Neutrophil (primary cell): ENCODE measurements at regions not wholly inside any gene's neighbourhood (a gene's known extent, or its start where the extent isn't known, plus 50 kb on each side); places are given as distances from the start of the nearest gene placed in this dataset.

Experiments
- H3K27ac ChIP-seq: fragments of 200-600 bp; sonication (generic); 2 replicates; pipeline ENCODE4 v1.5.1; 2016; ENCODE audit warnings: mild to moderate bottlenecking, moderate library complexity
- H3K27me3 ChIP-seq: fragments of 200-600 bp; sonication (generic); 2 replicates; pipeline ENCODE4 v1.6.0; 2016; ENCODE audit warnings: mild to moderate bottlenecking
- H3K36me3 ChIP-seq: fragments of 200-600 bp; sonication (generic); 2 replicates; pipeline ENCODE4 v1.5.1; 2017
- H3K4me1 ChIP-seq, 2 experiments: fragments of 200-600 bp in 1 of 2; sonication (generic) in 1 of 2; 1 replicate in 1 of 2; 2 replicates in 1 of 2; pipeline versions ENCODE4 v1.5.1 to v1.6.1; 2013 to 2016; ENCODE audit warnings: low read depth in 1 of 2, low read length in 1 of 2, mild to moderate bottlenecking in 1 of 2, moderate library complexity in 1 of 2; ENCODE audit not compliant: control insufficient read depth in 1 of 2, insufficient read depth in 1 of 2
- H3K4me3 ChIP-seq, 2 experiments: fragments of 200-600 bp in 1 of 2; sonication (generic) in 1 of 2; 1 replicate in 1 of 2; 2 replicates in 1 of 2; pipeline ENCODE4 v1.5.1; 2013 to 2016; ENCODE audit warnings: low read depth in 1 of 2, low read length in 1 of 2, mild to moderate bottlenecking in 1 of 2, moderate library complexity in 1 of 2
- H3K9me3 ChIP-seq: fragments of 200-600 bp; sonication (generic); 2 replicates; pipeline ENCODE4 v1.5.1; 2016
- TF ChIP-seq, protein P1 (sequence below): fragments of 200-600 bp; sonication (generic); IDR thresholded peaks from 2 replicates; pipeline ENCODE4 v1.5.1; 2016; ENCODE audit warnings: antibody characterized with exemption

DNA sequence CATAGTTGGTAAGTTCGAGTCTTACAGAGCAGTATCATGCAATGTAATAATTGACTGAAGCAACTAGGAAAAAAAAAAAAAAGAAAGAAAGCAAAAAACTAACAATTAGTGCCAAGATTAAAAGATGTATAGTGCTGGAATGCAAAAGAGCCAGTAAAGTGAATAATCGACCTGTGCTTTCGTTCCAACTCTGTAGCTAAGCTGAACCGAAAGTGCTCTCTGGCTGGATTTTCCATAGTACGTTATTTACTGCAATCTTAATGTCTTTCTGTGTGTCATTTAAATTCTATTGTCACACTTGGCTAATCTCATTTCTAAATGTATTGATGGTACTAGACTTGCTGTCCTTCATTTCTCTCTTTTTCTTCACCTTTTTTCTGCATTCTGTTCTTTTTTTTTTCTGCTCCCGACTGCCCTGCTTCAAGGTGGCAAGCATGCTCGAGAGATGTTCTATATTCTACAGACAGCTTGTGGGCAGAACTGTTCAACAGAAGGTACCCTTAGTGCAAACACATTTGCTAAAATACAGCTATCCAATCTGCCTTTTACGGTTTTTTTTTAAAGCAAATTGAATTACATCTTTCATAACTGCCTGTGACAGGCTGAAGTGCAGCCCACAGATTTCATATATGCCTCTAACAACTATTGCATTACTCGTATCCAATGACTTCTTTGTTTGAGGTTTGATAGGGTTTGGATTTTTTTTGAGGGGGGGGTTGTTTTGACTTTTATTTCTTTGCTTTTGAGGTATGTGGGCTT lies 204.2 kb upstream of the MTNR1B start:
- Histone ChIP-seq H3K4me1 (peaks cover 0 to 3% of the 10 kb centered on the region in 2 experiments), H3K27ac (no peak overlapping the region), H3K4me3 (no peak overlapping the region), H3K27me3 (no peaks in the 10 kb centered on the region), H3K9me3 (no peaks in the 10 kb centered on the region), H3K36me3 (no peaks in the 10 kb centered on the region)
- TF ChIP-seq, protein P1, sequence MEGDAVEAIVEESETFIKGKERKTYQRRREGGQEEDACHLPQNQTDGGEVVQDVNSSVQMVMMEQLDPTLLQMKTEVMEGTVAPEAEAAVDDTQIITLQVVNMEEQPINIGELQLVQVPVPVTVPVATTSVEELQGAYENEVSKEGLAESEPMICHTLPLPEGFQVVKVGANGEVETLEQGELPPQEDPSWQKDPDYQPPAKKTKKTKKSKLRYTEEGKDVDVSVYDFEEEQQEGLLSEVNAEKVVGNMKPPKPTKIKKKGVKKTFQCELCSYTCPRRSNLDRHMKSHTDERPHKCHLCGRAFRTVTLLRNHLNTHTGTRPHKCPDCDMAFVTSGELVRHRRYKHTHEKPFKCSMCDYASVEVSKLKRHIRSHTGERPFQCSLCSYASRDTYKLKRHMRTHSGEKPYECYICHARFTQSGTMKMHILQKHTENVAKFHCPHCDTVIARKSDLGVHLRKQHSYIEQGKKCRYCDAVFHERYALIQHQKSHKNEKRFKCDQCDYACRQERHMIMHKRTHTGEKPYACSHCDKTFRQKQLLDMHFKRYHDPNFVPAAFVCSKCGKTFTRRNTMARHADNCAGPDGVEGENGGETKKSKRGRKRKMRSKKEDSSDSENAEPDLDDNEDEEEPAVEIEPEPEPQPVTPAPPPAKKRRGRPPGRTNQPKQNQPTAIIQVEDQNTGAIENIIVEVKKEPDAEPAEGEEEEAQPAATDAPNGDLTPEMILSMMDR, result no peak

DNA sequence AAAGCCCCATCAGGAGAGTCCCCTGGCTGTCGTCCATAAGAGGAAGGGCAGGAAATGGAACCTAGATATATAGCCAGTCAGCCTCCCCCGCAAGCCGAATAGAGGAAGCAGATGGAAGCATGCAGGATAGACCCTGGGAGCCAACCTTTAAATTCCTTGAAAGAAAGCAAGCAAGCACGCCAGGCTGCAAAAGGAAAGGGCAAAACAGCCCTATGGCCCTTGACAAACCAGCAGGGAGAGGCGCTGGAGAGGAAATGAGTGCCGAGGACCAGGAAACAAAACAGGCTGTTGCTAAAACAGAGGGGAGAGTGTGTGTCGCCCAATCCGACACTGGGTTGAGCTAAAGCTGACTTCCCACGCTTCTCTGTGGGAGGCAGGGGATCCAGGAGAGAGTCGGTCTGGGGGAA lies 203.5 kb upstream of the MTNR1B start:
- Histone ChIP-seq H3K36me3 (no peaks in the 10 kb centered on the region), H3K27me3 (no peaks in the 10 kb centered on the region), H3K4me3 (peak overlapping the region; percentile 15 to 20), H3K9me3 (no peaks in the 10 kb centered on the region), H3K4me1 (peaks cover 0 to 3% of the 10 kb centered on the region in 2 experiments), H3K27ac (no peak overlapping the region)
- TF ChIP-seq, protein P1, result no peak

DNA sequence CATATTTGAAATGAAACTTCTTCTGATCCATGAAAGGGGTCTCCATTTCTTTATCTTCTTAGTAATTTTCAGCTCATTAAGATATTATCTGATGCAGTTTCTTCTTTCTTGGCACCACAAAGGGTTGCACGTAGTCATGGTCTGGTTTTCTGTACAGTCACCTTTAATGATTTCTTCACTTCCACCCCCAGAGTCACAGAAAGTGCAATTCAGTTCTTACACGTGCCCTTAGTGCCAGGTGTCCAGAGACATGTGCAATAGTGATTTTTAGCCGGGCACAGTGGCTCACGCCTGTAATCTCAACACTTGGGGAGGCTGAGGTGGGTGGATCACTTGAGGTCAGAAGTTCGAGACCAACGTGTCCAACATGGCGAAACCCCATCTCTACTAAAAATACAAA lies 202.8 kb upstream of the MTNR1B start:
- TF ChIP-seq, protein P1, result no peak
- H3K4me1 ChIP-seq, result peaks cover 0 to 3% of the 10 kb centered on the region in 2 experiments
- no peak overlapping the region for H3K4me3 ChIP-seq
- no peaks in the 10 kb centered on the region for H3K36me3 ChIP-seq
- no peaks in the 10 kb centered on the region for H3K27me3 ChIP-seq
- no peak overlapping the region for H3K27ac ChIP-seq
- H3K9me3 ChIP-seq, result no peaks in the 10 kb centered on the region

DNA sequence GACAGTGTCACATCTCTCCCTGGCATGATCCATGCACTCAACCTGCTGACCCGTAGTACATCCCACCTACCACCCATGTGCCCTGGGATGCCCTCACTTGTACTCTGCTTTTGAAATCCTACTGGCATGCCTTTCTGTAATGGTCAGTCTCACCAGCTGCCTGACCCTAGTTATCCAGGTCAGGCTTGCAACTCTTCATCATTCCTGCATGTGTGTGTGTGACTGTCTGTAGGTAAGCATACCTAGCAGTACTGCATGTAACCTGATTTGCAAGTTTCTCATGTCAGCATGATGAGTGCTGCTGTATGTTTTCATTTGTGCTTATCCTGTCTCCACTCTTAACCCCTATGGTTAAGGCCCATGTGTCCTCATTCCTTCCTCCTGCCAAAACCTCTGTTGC lies 202.0 kb upstream of the MTNR1B start:
- H3K4me3 ChIP-seq, result no peak overlapping the region
- H3K9me3 ChIP-seq, result no peaks in the 10 kb centered on the region
- no peaks in the 10 kb centered on the region for H3K36me3 ChIP-seq
- H3K27ac ChIP-seq, result no peak overlapping the region
- peaks cover 0 to 3% of the 10 kb centered on the region in 2 experiments for H3K4me1 ChIP-seq
- no peaks in the 10 kb centered on the region for H3K27me3 ChIP-seq
- TF ChIP-seq, protein P1, result no peak

DNA sequence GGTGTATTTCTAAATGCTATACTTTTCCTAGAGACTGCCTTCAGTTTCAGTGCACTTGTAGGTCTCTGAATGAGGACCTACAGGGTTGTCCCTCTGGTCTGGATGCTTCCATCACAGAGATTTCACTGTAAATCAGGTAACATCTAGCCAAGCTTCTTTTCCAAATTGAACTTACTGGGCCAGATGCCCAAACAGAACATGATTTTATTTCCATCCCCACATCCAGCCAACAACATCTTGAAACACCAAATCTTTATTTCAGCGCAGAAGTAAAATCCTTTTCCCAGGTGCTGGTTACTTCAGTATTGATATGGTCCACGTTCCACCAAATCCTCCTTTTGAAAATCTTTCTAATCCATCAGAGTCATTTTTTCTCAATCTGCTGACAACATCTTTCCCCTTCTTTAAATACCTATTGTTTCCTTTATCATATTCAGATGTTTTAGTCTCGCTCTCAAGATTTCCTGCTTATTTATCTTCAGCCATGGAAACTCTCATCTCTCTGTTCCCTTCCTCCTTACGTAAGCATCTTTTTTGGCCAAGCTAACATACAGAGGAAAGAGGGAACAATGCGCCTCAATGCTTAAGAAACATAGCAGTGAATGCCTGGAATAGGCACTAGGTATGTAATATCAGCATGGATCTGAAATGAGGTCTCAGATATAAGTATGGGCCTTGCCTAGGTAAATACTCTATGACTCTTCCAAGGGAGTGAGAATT lies 201.2 kb upstream of the MTNR1B start:
- Histone ChIP-seq H3K27ac (no peak overlapping the region), H3K36me3 (no peaks in the 10 kb centered on the region), H3K27me3 (no peaks in the 10 kb centered on the region), H3K9me3 (no peaks in the 10 kb centered on the region), H3K4me3 (no peak overlapping the region), H3K4me1 (peaks cover 0 to 3% of the 10 kb centered on the region in 2 experiments)
- TF ChIP-seq, protein P1, result no peak
